Neuronal stem cell (in vitro differentiated cells): ENCODE measurements at regions not wholly inside any gene's neighbourhood (a gene's known extent, or its start where the extent isn't known, plus 50 kb on each side); places are given as distances from the start of the nearest gene placed in this dataset.

Experiments
- DNase-seq: peaks from one replicate; pipeline ENCODE4 v3.0.0-alpha.2; 2013; ENCODE audit warnings: low spot score
- H2AFZ ChIP-seq: one replicate; pipeline ENCODE4 v1.6.1; 2013; ENCODE audit warnings: mild to moderate bottlenecking, low read length, inconsistent platforms
- H2AK5ac ChIP-seq: 2 replicates; pipeline ENCODE4 v1.6.1; 2013; ENCODE audit warnings: low read depth, mild to moderate bottlenecking, inconsistent platforms, low read length, moderate library complexity, mixed read lengths
- H2BK120ac ChIP-seq: 2 replicates; pipeline ENCODE4 v1.6.1; 2013; ENCODE audit warnings: low read depth, mild to moderate bottlenecking, inconsistent platforms, low read length, moderate library complexity, mixed read lengths
- H2BK12ac ChIP-seq: one replicate; pipeline ENCODE4 v1.6.1; 2013; ENCODE audit warnings: low read length, inconsistent platforms
- H2BK15ac ChIP-seq: 2 replicates; pipeline ENCODE4 v1.6.1; 2013; ENCODE audit warnings: mild to moderate bottlenecking, low read length, inconsistent platforms, mixed read lengths
- H2BK5ac ChIP-seq: one replicate; pipeline ENCODE4 v1.6.1; 2013; ENCODE audit warnings: inconsistent platforms, mild to moderate bottlenecking, low read length, moderate library complexity
- H3K14ac ChIP-seq: one replicate; pipeline ENCODE4 v1.6.1; 2013; ENCODE audit warnings: low read length, inconsistent platforms
- H3K18ac ChIP-seq: 2 replicates; pipeline ENCODE4 v1.6.1; 2013; ENCODE audit warnings: low read length, inconsistent platforms
- H3K23ac ChIP-seq: 2 replicates; pipeline ENCODE4 v1.6.1; 2013; ENCODE audit warnings: low read depth, mild to moderate bottlenecking, mixed read lengths, low read length, inconsistent platforms; ENCODE audit not compliant: poor library complexity
- H3K27ac ChIP-seq: replicated peaks from 3 replicates; pipeline ENCODE4 v1.5.1; 2013; ENCODE audit warnings: low read length, inconsistent platforms
- H3K27me3 ChIP-seq, 3 experiments: 2 replicates each; pipeline ENCODE4 v1.6.1; 2013; ENCODE audit warnings: low read length in 3 of 3, mild to moderate bottlenecking in 2 of 3, inconsistent platforms in 1 of 3, low read depth in 1 of 3, mixed read lengths in 1 of 3, moderate library complexity in 1 of 3; ENCODE audit not compliant: control insufficient read depth in 3 of 3, insufficient read depth in 3 of 3
- H3K36me3 ChIP-seq, 2 donors: replicated peaks in 1 of 2; 2 replicates each; pipeline ENCODE4 v1.6.1; 2013; ENCODE audit warnings: low read length in 2 of 2; ENCODE audit not compliant: control insufficient read depth in 2 of 2, insufficient read depth in 2 of 2
- H3K4ac ChIP-seq: 2 replicates; pipeline ENCODE4 v1.6.1; 2013; ENCODE audit warnings: inconsistent platforms, mild to moderate bottlenecking, low read length, moderate library complexity
- H3K4me1 ChIP-seq, 2 donors: 1 replicate in 1 of 2; 2 replicates in 1 of 2; pipeline ENCODE4 v1.6.1; 2013; ENCODE audit warnings: low read length in 2 of 2, low read depth in 1 of 2; ENCODE audit not compliant: control insufficient read depth in 2 of 2, insufficient read depth in 1 of 2
- H3K4me2 ChIP-seq: one replicate; pipeline ENCODE4 v1.6.1; 2013; ENCODE audit warnings: mild to moderate bottlenecking, low read length, inconsistent platforms; ENCODE audit not compliant: insufficient read depth, poor library complexity, severe bottlenecking
- H3K4me3 ChIP-seq, 2 donors: 2 replicates each; pipeline ENCODE4 v1.5.1; 2013; ENCODE audit warnings: low read length in 2 of 2, mild to moderate bottlenecking in 2 of 2, inconsistent platforms in 1 of 2, moderate library complexity in 1 of 2
- H3K79me1 ChIP-seq: one replicate; pipeline ENCODE4 v1.6.1; 2013; ENCODE audit warnings: low read depth, mild to moderate bottlenecking, inconsistent platforms, low read length, moderate library complexity
- H3K9ac ChIP-seq: one replicate; pipeline ENCODE4 v1.6.1; 2013; ENCODE audit warnings: mild to moderate bottlenecking, low read depth, low read length, inconsistent platforms; ENCODE audit not compliant: poor library complexity
- H3K9me3 ChIP-seq, 2 donors: replicated peaks in 1 of 2; 2 replicates each; pipeline versions ENCODE3 to v1.6.1; 2013; ENCODE audit warnings: low read length in 2 of 2, mild to moderate bottlenecking in 2 of 2, inconsistent platforms in 1 of 2, low read depth in 1 of 2, mixed read lengths in 1 of 2, moderate library complexity in 1 of 2; ENCODE audit not compliant: control insufficient read depth in 2 of 2, insufficient read depth in 1 of 2
- H4K8ac ChIP-seq: one replicate; pipeline ENCODE4 v1.6.1; 2013; ENCODE audit warnings: low read depth, mild to moderate bottlenecking, inconsistent platforms, low read length, moderate library complexity
- H4K91ac ChIP-seq: one replicate; pipeline ENCODE4 v1.6.1; 2013; ENCODE audit warnings: low read length, low read depth, mild to moderate bottlenecking, inconsistent platforms; ENCODE audit not compliant: poor library complexity
- WGBS, 2 donors: extraction: QIAGEN DNeasy Blood & Tissue Kit; methylation state at CpG; one replicate each; pipeline ENCODE4 v1.1.7; 2013; ENCODE audit warnings: missing lambda C conversion rate in 2 of 2, mixed read lengths in 1 of 2; ENCODE audit not compliant: insufficient read length in 2 of 2, insufficient replicate concordance in 1 of 2; ENCODE audit errors: extremely low coverage in 2 of 2; 5-methylcytosine and 5-hydroxymethylcytosine counted together

- Histone ChIP-seq H3K9ac (no peak overlapping the region), H2BK5ac (no peak overlapping the region), H3K27ac (no peak overlapping the region), H2BK15ac (no peak overlapping the region), H2BK120ac (no peak overlapping the region), H3K4me1 (no peaks in the 10 kb centered on the region), H2BK12ac (no peak overlapping the region), H3K9me3 (no peaks in the 10 kb centered on the region), H3K4me3 (no peak overlapping the region), H2AFZ (no peak overlapping the region), H2AK5ac (no peak overlapping the region), H3K4ac (no peak overlapping the region), H3K18ac (no peak overlapping the region), H4K91ac (no peak overlapping the region), H3K4me2 (no peak overlapping the region), H3K27me3 (no peaks in the 10 kb centered on the region), H3K79me1 (no peaks in the 10 kb centered on the region), H3K23ac (no peak overlapping the region), H3K14ac (no peak overlapping the region), H3K36me3 (no peaks in the 10 kb centered on the region), H4K8ac (no peak overlapping the region)
- DNase-seq, result no peak
- WGBS, 2 donors, result no CpG with 5 or more reads among the region's 4 CpGs
Measured at GRCh38 chr5:40260361-40260760, 419.4 kb upstream of the PTGER4 start.

- no peak overlapping the region for H3K27ac ChIP-seq
- no peak overlapping the region for H3K18ac ChIP-seq
- H3K9ac ChIP-seq, result no peak overlapping the region
- H3K4me2 ChIP-seq, result no peak overlapping the region
- H2BK15ac ChIP-seq, result no peak overlapping the region
- no peaks in the 10 kb centered on the region for H3K36me3 ChIP-seq
- H3K9me3 ChIP-seq, result no peaks in the 10 kb centered on the region
- H3K23ac ChIP-seq, result no peak overlapping the region
- no peaks in the 10 kb centered on the region for H3K79me1 ChIP-seq
- no peak overlapping the region for H3K4me3 ChIP-seq
- no peaks in the 10 kb centered on the region for H3K27me3 ChIP-seq
- no peak overlapping the region for H3K4ac ChIP-seq
- no CpG with 5 or more reads among the region's 1 CpG for WGBS, 2 donors
- no peak overlapping the region for H4K8ac ChIP-seq
- no peak overlapping the region for H2BK12ac ChIP-seq
- H2AK5ac ChIP-seq, result no peak overlapping the region
- no peak overlapping the region for H3K14ac ChIP-seq
- H4K91ac ChIP-seq, result no peak overlapping the region
- no peak overlapping the region for H2BK5ac ChIP-seq
- H2BK120ac ChIP-seq, result no peak overlapping the region
- no peak for DNase-seq
- H3K4me1 ChIP-seq, result no peaks in the 10 kb centered on the region
- no peak overlapping the region for H2AFZ ChIP-seq
Measured at GRCh38 chr5:40258222-40258621, 421.5 kb upstream of the PTGER4 start.

- Histone ChIP-seq H3K79me1 (no peaks in the 10 kb centered on the region), H2AK5ac (no peak overlapping the region), H3K9ac (no peak overlapping the region), H3K9me3 (peaks cover 0 to 4% of the 10 kb centered on the region in 2 donors), H3K4me1 (no peaks in the 10 kb centered on the region), H3K23ac (no peak overlapping the region), H2BK15ac (no peak overlapping the region), H2AFZ (no peak overlapping the region), H3K27ac (no peak overlapping the region), H2BK120ac (no peak overlapping the region), H3K4ac (no peak overlapping the region), H3K4me2 (no peak overlapping the region), H3K27me3 (no peaks in the 10 kb centered on the region), H4K8ac (no peak overlapping the region), H4K91ac (no peak overlapping the region), H2BK5ac (no peak overlapping the region), H2BK12ac (no peak overlapping the region), H3K14ac (no peak overlapping the region), H3K4me3 (no peak overlapping the region), H3K36me3 (no peaks in the 10 kb centered on the region), H3K18ac (no peak overlapping the region)
- DNase-seq, result no peak
Measured at GRCh38 chr5:40240671-40241070, 439.0 kb upstream of the PTGER4 start.

GRCh38 chr5:40240111-40240510, 439.6 kb upstream of the PTGER4 start:
- H3K18ac ChIP-seq, result no peak overlapping the region
- H2AK5ac ChIP-seq, result no peak overlapping the region
- no peak overlapping the region for H3K14ac ChIP-seq
- H2BK15ac ChIP-seq, result no peak overlapping the region
- DNase-seq, result no peak
- H3K4me3 ChIP-seq, result no peak overlapping the region
- no peak overlapping the region for H4K91ac ChIP-seq
- no peaks in the 10 kb centered on the region for H3K4me1 ChIP-seq
- H3K9ac ChIP-seq, result no peak overlapping the region
- no peak overlapping the region for H3K27ac ChIP-seq
- H3K79me1 ChIP-seq, result no peaks in the 10 kb centered on the region
- H3K36me3 ChIP-seq, result no peaks in the 10 kb centered on the region
- H3K27me3 ChIP-seq, result no peaks in the 10 kb centered on the region
- H2BK120ac ChIP-seq, result no peak overlapping the region
- H2AFZ ChIP-seq, result no peak overlapping the region
- H3K4ac ChIP-seq, result no peak overlapping the region
- H2BK12ac ChIP-seq, result no peak overlapping the region
- peaks cover 0 to 4% of the 10 kb centered on the region in 2 donors for H3K9me3 ChIP-seq
- no peak overlapping the region for H2BK5ac ChIP-seq
- no CpG with 5 or more reads among the region's 1 CpG for WGBS, 2 donors
- no peak overlapping the region for H4K8ac ChIP-seq
- no peak overlapping the region for H3K23ac ChIP-seq
- H3K4me2 ChIP-seq, result no peak overlapping the region
